Neural cell (in vitro differentiated cells): ENCODE measurements at regions not wholly inside any gene's neighbourhood (a gene's known extent, or its start where the extent isn't known, plus 50 kb on each side); places are given as distances from the start of the nearest gene placed in this dataset.
A peak's percentile ranks its signal among the peaks of the same experiment; 100 is the strongest.

Experiments
- H2AFZ ChIP-seq: fragments of 200-600, 300-800 bp; sonication (generic), shearing (Covaris generic); 2 replicates; pipeline ENCODE4 v1.6.0; 2014; ENCODE audit warnings: low read depth, mild to moderate bottlenecking, antibody characterized with exemption, low read length, moderate library complexity
- H3F3A ChIP-seq: fragments of 200-600 bp; shearing (Covaris generic); 2 replicates; pipeline ENCODE4 v1.6.1; 2016; ENCODE audit warnings: mild to moderate bottlenecking, moderate library complexity, mixed read lengths, antibody characterized with exemption, low read length; ENCODE audit not compliant: insufficient read depth, poor library complexity, severe bottlenecking
- H3K27ac ChIP-seq: fragments of 200-600, 300-800 bp; sonication (generic), shearing (Covaris generic); 2 replicates; pipeline ENCODE4 v1.5.1; 2014; ENCODE audit warnings: mild to moderate bottlenecking, low read length, moderate library complexity
- H3K27me3 ChIP-seq: fragments of 300-800, 200-600 bp; sonication (generic), shearing (Covaris generic); 2 replicates; pipeline ENCODE4 v1.6.0; 2014; ENCODE audit warnings: mild to moderate bottlenecking, low read depth, low read length, moderate library complexity; ENCODE audit not compliant: insufficient read depth
- H3K36me3 ChIP-seq: fragments of 300-800, 200-600 bp; sonication (generic), shearing (Covaris generic); 2 replicates; pipeline ENCODE4 v1.5.1; 2014; ENCODE audit warnings: mild to moderate bottlenecking, antibody characterized with exemption, low read length, moderate library complexity; ENCODE audit not compliant: insufficient read depth
- H3K4me2 ChIP-seq: fragments of 300-800, 200-600 bp; sonication (generic), shearing (Covaris generic); 2 replicates; pipeline ENCODE4 v1.6.0; 2014; ENCODE audit warnings: mild to moderate bottlenecking, low read length
- H3K4me3 ChIP-seq: fragments of 300-800, 200-600 bp; sonication (generic), shearing (Covaris generic); 2 replicates; pipeline ENCODE4 v1.5.1; 2014; ENCODE audit warnings: mild to moderate bottlenecking, low read length, moderate library complexity
- H3K79me2 ChIP-seq: fragments of 200-600 bp; shearing (Covaris generic); replicated peaks from 2 replicates; pipeline ENCODE4 v1.6.0; 2014; ENCODE audit warnings: mild to moderate bottlenecking, low read length, moderate library complexity; ENCODE audit not compliant: insufficient read depth
- H3K9ac ChIP-seq: fragments of 300-800, 200-600 bp; sonication (generic), shearing (Covaris generic); 2 replicates; pipeline ENCODE4 v1.6.1; 2016; ENCODE audit warnings: mild to moderate bottlenecking, low read length, mixed read lengths
- H3K9me2 ChIP-seq: fragments of 200-600 bp; shearing (Covaris generic); 2 replicates; pipeline ENCODE4 v1.6.1; 2016; ENCODE audit warnings: mild to moderate bottlenecking, low read length, mixed read lengths; ENCODE audit not compliant: insufficient read depth
- H3K9me3 ChIP-seq: fragments of 200-600, 300-800 bp; sonication (generic), shearing (Covaris generic); 2 replicates; pipeline ENCODE4 v1.6.1; 2016; ENCODE audit warnings: mild to moderate bottlenecking, mixed run types, low read length, moderate library complexity, mixed read lengths
- H4K20me1 ChIP-seq: fragments of 200-600 bp; shearing (Covaris generic); 2 replicates; pipeline ENCODE4 v1.6.1; 2016; ENCODE audit warnings: mild to moderate bottlenecking, mixed run types; ENCODE audit not compliant: insufficient read depth
- EP300 ChIP-seq: fragments of 450-650 bp; conservative IDR thresholded peaks from 2 replicates; pipeline ENCODE4 v1.6.1; 2014; ENCODE audit warnings: antibody characterized with exemption, mild to moderate bottlenecking, moderate library complexity; ENCODE audit not compliant: poor library complexity, severe bottlenecking
- EZH2 ChIP-seq: fragments of 200-600, 300-800 bp; shearing (Covaris generic), sonication (generic); IDR thresholded peaks from 2 replicates; pipeline ENCODE4 v1.6.1; 2014; ENCODE audit warnings: antibody characterized with exemption, low read length, borderline replicate concordance, mild to moderate bottlenecking; ENCODE audit not compliant: insufficient read depth, poor library complexity, severe bottlenecking
- MXI1 ChIP-seq: fragments of 450-650 bp; conservative IDR thresholded peaks from 2 replicates; pipeline ENCODE4 v1.6.1; 2014; ENCODE audit warnings: antibody characterized with exemption, mild to moderate bottlenecking; ENCODE audit not compliant: poor library complexity, severe bottlenecking
- POLR2AphosphoS5 ChIP-seq: IDR thresholded peaks from 2 replicates; pipeline ENCODE4 v1.6.1; 2012
- RAD21 ChIP-seq: fragments of 450-650 bp; conservative IDR thresholded peaks from 2 replicates; pipeline ENCODE4 v1.6.1; 2014; ENCODE audit warnings: antibody characterized with exemption, mild to moderate bottlenecking, moderate library complexity
- SMC3 ChIP-seq: fragments of 450-650 bp; conservative IDR thresholded peaks from 2 replicates; pipeline ENCODE4 v1.6.1; 2014; ENCODE audit warnings: antibody characterized with exemption, mild to moderate bottlenecking, moderate library complexity; ENCODE audit not compliant: poor library complexity
- TAF1 ChIP-seq: IDR thresholded peaks from 2 replicates; pipeline ENCODE4 v1.6.1; 2012; ENCODE audit warnings: low read depth
- TF ChIP-seq, protein P1 (sequence below): fragments of 450-650 bp; IDR thresholded peaks from 2 replicates; pipeline ENCODE4 v1.5.1; 2014; ENCODE audit warnings: antibody characterized with exemption, mild to moderate bottlenecking, moderate library complexity; ENCODE audit not compliant: poor library complexity, severe bottlenecking
- TF ChIP-seq, protein P2 (sequence below): IDR thresholded peaks from 2 replicates; pipeline ENCODE4 v1.6.1; 2012; ENCODE audit warnings: borderline replicate concordance

DNA sequence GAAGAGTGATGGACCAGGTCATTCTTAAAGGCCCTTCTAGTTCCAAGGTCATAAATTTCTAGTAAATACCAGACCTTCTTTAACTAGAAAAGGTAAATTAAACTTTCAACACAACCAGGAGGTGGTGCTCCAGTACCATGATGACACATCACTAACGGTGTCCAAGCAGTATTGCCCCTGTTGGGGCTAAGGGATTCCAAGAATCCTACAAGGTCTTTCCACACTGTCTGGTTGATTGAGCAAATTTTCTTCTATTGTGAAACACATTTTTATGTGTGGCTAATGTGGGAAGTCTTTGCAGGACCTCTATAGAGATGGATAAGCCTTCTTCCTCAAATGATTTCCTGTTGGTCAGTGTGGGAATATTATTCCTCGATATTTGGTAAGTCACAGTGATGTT lies 459.6 kb upstream of the PAPPA start:
- no peak overlapping the region for H3K4me3 ChIP-seq
- no peak overlapping the region for H3K27ac ChIP-seq
- H4K20me1 ChIP-seq: no peaks in the 10 kb centered on the region
- no peaks in the 10 kb centered on the region for H3K9me3 ChIP-seq
- H3K27me3 ChIP-seq: no peaks in the 10 kb centered on the region
- no peak overlapping the region for H3K9ac ChIP-seq
- H3K9me2 ChIP-seq: no peaks in the 10 kb centered on the region
- no peaks in the 10 kb centered on the region for H3K36me3 ChIP-seq
- no peaks in the 10 kb centered on the region for H3F3A ChIP-seq
- peak; percentile 31 for TF ChIP-seq RAD21
- TF ChIP-seq, protein P1, sequence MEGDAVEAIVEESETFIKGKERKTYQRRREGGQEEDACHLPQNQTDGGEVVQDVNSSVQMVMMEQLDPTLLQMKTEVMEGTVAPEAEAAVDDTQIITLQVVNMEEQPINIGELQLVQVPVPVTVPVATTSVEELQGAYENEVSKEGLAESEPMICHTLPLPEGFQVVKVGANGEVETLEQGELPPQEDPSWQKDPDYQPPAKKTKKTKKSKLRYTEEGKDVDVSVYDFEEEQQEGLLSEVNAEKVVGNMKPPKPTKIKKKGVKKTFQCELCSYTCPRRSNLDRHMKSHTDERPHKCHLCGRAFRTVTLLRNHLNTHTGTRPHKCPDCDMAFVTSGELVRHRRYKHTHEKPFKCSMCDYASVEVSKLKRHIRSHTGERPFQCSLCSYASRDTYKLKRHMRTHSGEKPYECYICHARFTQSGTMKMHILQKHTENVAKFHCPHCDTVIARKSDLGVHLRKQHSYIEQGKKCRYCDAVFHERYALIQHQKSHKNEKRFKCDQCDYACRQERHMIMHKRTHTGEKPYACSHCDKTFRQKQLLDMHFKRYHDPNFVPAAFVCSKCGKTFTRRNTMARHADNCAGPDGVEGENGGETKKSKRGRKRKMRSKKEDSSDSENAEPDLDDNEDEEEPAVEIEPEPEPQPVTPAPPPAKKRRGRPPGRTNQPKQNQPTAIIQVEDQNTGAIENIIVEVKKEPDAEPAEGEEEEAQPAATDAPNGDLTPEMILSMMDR: peak; percentile 36
- TF ChIP-seq, protein P2, sequence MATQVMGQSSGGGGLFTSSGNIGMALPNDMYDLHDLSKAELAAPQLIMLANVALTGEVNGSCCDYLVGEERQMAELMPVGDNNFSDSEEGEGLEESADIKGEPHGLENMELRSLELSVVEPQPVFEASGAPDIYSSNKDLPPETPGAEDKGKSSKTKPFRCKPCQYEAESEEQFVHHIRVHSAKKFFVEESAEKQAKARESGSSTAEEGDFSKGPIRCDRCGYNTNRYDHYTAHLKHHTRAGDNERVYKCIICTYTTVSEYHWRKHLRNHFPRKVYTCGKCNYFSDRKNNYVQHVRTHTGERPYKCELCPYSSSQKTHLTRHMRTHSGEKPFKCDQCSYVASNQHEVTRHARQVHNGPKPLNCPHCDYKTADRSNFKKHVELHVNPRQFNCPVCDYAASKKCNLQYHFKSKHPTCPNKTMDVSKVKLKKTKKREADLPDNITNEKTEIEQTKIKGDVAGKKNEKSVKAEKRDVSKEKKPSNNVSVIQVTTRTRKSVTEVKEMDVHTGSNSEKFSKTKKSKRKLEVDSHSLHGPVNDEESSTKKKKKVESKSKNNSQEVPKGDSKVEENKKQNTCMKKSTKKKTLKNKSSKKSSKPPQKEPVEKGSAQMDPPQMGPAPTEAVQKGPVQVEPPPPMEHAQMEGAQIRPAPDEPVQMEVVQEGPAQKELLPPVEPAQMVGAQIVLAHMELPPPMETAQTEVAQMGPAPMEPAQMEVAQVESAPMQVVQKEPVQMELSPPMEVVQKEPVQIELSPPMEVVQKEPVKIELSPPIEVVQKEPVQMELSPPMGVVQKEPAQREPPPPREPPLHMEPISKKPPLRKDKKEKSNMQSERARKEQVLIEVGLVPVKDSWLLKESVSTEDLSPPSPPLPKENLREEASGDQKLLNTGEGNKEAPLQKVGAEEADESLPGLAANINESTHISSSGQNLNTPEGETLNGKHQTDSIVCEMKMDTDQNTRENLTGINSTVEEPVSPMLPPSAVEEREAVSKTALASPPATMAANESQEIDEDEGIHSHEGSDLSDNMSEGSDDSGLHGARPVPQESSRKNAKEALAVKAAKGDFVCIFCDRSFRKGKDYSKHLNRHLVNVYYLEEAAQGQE: no peak
- no peaks in the 10 kb centered on the region for H3K79me2 ChIP-seq
- H2AFZ ChIP-seq: no peak overlapping the region
- H3K4me2 ChIP-seq: no peak overlapping the region

DNA sequence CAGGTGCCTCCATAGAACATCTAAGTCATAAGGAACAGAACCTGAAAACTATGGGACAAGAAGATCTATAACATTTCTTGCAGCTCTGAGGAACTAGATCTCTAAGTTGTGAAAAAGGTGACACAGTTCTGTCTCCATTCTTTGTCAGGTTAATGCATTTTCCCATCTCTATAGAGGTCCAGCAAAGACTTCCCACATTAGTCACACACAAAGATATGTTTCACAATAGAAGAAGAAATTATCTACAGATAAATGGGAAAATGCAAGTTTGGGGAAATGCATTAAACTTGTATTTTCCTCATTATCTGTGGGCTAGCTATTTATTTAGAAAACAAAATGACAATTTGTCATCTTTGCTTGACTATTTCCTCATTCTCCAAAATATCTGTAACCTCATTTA lies 458.6 kb upstream of the PAPPA start:
- Histone ChIP-seq H3K36me3 (no peaks in the 10 kb centered on the region), H3F3A (no peaks in the 10 kb centered on the region), H4K20me1 (no peaks in the 10 kb centered on the region), H2AFZ (no peak overlapping the region), H3K27ac (no peak overlapping the region), H3K9me3 (no peaks in the 10 kb centered on the region), H3K27me3 (no peaks in the 10 kb centered on the region), H3K4me2 (no peak overlapping the region), H3K4me3 (no peak overlapping the region), H3K9me2 (no peaks in the 10 kb centered on the region), H3K79me2 (no peaks in the 10 kb centered on the region), H3K9ac (no peak overlapping the region)
- TF ChIP-seq, protein P1: no peak
- no peak for TF ChIP-seq POLR2AphosphoS5
- TF ChIP-seq TAF1: no peak
- TF ChIP-seq MXI1: no peak
- no peak for TF ChIP-seq EP300
- TF ChIP-seq SMC3: no peak
- TF ChIP-seq EZH2: no peak
- TF ChIP-seq, protein P2: no peak
- no peak for TF ChIP-seq RAD21
